Activated CD4-positive, CD25-positive, alpha-beta regulatory T cell (primary cell): ENCODE measurements at regions not wholly inside any gene's neighbourhood (a gene's known extent, or its start where the extent isn't known, plus 50 kb on each side); places are given as distances from the start of the nearest gene placed in this dataset.

Source experiments
- DNase-seq, 4 experiments: peaks; one replicate each; lab custom pipeline; 2025; lab: John Stamatoyannopoulos, UW

DNA sequence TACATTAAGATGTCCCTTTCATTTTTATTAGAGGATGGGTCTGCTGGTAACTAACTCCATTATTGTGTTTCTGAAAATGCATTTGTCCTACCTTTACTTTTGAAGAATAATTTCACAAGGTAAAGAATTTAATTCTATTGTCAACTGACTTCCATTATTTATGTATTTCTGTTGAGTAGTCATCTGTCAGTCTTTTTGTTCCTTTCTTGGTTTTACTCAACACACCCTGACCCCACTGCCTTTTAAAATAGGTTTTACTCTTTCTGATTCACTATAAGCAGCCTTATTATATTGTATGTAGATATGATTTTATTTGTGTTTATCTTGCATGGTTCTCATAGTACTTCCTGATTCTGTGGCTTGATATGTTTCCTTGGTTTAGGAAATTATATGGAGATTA lies 237.5 kb downstream of the TGFB2 start:
- no peak for DNase-seq

DNA sequence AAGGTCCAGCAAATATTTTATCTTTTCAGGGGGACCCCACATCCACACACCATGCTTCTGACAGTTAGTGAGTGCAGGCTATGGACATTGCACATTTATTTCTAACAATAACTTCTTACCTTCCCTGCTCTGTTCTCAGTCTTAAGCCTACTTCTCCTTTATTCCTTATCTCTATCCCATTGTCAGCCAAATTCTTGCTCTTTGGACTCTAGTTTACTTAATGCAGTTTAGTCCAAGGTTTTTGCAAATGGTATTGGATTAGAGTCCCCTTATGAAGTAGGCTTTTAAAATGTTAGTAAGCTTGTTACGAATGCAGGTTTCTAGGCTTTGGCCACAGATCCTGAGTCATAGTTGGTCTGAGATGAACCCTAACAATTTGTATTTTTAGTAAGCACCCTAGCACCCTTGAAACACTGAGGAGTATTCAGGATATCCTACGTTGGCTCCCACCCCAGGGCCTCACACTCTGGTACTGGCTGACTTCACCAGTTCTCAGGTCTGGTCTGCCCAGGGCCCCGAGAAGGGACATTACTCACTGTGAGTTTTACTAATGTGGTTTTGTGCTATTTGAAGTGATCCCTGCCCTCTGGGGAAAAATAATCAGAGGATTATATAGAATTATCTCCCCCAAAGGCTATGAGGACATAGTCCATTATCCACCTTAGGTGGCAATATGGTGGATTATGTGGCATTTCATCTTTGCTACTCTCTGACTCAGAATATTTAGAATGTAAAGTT lies 239.5 kb downstream of the TGFB2 start:
- no peak for DNase-seq

DNA sequence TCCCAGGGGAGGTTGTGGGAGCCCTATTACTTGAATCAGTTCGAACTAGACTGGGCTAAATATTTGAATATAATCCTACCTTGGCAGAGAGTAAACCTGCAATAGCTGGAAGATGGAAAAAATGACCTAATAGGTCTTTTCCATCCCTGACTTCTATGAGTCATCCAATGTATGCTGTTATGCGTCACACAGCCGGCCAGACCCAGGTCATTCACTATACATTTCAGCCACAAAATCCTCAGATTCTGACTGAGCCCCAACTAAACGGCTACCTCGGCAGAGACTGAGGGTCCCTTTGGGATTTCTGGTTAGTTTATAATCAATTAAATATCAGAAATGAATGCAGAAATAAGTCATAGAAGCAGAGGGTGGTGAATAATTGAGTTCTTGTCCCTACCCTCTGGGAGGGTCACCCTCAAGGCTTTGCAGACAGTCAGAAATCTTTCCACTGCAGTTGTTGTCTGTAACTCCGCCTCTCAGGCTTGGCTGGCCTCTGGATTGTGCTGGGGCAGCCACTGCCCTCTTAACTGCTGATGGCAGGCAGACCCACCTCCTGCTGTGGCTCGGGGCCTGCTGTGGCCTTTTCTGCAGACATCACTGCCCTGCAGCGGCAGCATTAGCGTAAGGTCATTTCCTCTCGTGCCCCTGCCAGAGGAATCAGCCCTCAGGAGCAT lies 240.5 kb downstream of the TGFB2 start:
- DNase-seq: no peak

DNA sequence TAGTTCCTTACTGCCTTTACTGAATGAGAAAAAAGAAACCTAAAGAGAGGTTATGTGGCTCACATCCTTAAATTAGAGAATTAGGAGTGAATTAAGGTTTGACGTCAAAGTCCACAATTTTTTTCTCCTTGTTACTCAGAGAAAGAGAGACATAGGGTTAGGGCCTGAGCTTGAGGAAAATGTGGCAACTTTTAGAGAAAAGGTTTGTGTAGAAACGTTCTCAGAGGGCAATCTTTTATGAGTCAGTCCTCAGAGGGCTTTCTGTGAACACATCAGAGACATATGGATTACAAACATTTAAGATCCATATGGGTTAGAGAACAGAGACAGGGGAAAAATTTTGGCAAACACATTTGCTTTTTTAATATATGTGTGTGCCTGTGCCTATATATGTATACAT lies 242.8 kb downstream of the TGFB2 start:
- no peak for DNase-seq

DNA sequence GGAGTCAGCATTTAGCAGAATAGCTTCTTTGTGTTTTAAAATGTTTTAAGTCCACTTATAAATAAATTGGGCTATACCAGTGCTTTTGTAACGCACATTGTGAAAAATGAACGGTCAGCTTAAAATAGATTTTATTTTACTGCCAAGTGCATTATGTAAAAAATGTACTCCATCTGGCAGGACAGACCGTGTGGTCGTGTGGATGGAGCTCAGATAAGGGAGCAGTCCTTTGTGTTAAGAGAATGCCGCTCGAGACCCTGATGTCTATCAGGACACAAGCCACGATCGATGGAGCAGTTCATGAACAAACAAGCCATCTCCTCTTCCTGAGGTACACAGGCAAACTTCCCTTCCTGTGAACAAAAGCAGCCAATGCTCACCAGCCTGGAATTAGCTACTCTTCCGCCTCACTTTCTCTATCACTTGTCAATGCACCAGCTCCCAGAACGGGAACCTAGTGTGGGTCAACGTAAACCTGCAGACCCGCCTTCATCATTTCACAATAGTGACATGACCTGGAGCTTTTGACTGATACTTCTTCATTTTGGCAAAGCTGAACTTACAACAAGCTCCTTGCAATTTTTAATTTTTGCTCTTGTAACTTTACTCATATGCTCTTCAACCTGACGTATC lies 243.5 kb downstream of the TGFB2 start:
- no peak for DNase-seq

DNA sequence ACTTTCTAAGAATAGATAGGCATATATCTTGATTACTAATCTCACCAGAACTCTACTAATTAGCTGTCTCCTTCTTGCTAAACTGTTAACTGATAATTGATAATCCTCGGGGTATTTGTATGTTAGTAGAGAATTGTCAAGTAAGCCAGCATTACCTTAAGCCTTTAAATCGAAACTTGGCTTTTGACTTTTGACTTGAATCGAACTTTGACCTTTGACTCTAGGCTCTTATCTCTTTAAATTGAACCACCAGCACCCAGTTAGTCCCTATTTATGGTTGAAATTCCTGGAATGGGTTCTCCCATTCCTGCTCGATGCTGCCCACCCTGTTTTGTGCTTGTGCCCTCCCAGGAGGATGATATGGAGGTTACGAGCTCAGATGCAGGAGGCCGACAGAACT lies 244.4 kb downstream of the TGFB2 start:
- no peak for DNase-seq

DNA sequence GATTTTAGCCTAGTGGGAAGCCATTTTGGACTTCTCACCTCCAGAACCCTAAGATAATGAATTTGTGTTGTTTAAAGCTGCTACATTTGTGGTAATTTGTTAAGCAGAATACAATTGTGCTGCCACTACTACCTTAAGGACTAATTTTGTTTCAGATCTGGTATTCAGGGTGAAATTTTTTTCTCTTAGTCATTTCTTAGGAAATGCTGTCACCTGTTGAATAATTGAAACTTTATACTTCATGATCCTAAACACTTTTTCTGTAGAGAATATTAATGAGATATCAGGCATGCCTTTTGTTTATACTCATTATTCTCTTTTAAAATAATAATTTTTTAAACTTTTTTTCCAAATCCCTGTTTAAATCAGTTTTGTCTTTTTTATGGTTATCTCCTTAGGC lies 246.8 kb downstream of the TGFB2 start:
- DNase-seq: no peak

DNA sequence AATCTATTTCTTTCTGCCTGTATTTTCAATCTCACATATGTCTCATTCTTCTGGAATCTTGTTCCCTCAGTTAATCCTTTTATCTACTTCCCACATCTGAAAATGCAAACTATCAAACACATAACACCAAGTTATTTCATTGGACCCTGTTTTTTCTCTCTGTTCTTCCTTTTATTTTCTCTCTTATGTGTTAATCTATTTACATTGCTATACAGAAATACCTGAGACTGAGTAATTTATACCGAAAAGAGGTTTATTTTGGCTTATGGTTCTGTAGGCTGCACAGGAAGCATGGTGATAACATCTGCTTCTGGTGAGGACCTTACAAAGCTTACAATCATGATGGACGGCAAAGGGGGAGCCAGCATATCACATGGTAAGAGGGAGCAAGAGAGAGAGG lies 247.6 kb downstream of the TGFB2 start:
- DNase-seq: no peak

DNA sequence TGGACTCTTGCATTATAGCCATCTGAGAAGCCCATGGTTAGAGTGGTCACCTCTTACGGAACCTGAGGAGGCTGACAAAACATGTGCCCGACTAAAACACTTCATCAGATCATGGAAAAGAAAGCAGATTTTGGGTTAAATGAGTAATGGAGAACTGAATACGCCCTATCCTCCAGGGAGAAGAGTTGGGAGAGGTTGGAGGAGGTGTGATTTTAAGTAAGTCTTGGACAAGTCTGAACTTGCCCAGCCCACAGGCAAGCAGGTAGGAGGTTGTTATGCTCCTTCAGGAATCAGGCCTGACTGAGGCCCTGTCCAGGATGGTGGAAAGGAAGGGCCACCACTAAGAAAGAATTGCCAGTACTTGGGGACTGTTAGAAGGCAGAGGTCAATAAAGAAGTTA lies 255.8 kb downstream of the TGFB2 start:
- DNase-seq: no peak

DNA sequence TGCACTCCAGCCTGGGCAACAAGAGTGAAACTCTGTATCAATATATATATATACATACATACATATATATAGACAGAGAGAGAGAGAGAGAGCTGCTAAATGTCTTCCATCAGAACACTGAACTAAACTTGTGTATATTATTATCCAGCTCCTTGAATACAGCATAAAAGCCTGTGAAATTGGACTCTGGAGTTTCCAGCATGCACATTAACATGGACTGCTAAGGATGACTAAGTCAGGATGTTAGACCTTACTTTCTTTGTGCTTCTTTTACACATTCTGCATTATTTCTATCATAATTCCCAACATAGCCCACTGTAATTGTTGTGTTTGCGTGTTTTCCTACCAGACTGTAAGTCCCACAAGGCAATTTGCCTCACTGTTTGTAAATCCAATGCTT lies 259.1 kb downstream of the TGFB2 start:
- no peak for DNase-seq

DNA sequence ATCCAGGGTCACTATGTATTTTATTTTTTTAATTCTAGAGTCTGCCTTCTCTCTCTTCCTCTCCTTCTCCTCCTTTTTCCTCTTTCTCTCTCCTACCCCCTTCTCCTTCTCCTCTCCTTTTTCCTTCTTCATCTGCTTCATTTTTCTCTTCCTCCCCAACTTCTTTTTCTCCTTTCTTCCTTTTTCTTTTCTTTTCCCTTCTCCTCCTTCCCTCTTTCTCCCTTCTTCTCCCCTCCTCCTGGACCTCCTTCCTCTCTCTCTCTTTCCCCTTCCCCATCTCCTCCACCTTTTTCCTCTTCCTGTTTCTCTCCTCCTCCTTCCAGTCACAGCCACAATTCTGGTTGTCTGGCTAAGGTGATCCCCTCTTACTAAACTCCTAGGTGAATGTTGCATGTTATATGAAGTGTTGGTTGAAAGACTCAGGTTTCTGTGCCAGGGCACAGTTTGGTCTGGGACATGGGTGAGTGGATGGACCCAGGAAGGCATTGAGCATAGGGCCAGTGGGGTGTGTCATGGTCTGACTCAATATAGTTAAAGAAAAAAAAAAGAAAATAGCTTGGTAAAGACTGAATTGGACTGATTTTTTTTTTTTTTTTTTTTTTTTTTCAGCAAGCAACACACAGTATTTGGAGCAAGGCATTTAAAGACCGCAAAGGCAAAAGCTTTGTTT lies 266.9 kb downstream of the TGFB2 start:
- DNase-seq: no peak

DNA sequence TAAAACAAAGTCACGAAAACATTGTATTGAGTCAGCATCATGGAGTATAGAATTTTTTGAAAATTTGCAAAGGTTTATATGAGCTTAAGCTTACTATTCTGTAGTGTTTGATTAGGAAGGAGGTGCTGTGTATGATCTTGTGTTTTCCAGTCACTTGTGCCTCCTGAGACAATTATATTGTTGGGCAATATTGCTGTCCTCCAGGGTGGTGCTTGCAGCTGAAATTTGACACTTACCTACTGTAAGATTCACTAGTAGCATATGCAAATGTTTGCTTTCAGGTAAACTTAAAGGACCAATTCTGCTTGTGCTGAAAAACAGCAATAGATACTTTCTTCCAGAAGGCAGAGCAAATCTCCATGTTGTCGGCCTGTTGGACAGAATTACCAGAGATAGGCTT lies 268.0 kb downstream of the TGFB2 start:
- no peak for DNase-seq

DNA sequence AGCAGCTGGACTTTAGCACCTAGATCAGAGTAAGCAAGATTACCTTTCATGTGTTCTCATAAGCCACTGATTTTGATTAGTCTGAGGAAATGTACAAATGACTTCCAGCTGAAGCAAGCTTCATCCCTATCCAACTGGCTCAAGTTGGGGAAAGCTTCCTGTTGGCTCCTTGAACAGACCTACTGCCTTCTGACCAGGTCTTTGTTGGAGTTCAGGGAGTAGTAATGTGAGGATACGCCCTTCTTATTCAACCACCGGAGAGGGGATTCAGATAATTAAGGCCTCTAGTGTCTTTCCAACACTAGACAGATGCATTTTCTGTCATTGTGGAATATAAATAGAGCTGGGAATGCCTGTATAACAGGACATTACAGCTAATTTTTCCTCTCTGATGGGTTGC lies 268.9 kb downstream of the TGFB2 start:
- no peak for DNase-seq

DNA sequence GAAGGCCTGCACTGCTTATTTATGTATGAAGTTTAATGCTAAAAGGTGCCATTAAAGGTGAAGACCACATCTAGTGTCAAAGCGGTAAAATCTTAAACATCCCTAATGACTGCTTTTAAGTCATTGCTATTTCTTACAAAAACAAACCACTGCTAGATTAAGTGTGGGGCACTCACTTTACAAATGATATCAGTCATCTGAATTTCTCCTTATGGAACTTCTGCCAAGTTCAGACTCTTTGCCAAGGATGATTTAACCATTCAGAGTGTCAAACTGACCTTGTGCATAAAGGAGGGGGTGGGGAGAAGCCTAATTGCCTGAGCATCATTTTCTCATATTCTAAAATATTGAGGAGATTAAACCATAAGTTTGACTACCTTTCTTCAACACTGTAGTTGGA lies 271.5 kb downstream of the TGFB2 start:
- no peak for DNase-seq

DNA sequence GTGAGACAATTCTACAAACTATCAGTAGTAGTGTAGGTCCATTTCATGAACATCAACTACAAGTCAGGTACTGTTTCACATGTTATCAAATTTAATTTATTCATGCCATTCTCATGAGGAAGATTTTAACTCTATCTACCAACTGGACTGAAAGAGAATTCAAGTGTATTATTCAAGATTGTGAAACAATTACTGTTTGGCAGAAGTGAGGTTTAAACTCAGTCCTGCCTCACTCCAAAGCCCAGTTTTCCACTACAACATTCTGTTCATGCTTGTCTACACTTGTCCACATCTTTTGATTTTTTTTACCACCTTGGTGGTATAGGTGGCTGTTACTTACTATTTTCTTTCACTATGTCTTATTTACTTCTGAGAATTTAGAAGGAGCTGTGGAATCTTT lies 272.9 kb downstream of the TGFB2 start:
- no peak for DNase-seq

DNA sequence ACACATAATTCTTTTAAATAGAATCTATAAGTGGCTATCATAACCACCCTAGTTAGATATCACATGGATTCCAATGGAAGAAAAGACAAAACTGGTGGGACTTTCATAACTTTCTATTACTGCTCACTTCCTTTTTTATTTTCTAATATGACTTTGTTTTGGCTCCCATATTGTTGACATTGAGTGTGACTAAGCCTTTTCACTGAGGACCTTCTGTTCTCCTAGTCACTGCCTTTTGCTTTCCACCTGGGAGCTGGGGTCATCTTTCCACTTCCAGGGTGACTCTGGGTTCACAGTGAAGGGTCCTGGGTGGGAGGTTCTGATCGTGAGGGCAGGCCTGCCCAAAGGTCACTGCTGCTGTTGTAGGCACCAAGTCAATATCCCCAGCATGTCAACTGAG lies 275.8 kb downstream of the TGFB2 start:
- DNase-seq: no peak

DNA sequence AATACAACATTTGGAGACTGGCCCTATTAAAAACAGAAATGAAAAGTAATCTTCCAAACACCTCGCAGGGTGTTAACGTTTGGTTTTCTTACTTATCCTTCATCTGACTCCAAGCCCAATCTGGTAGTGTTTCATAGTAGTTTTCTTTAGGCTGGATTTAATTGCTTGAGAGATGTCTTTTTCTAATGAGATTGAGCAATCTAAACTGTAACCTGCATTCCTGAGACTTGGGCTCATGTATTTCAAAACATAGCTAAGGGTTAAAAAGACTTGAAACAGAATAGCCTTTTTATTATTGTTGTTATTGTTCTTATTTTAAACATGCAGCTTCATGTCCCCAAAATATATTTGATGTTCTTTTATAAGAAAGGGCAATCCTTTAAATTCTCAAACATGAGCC lies 278.9 kb downstream of the TGFB2 start:
- no peak for DNase-seq

DNA sequence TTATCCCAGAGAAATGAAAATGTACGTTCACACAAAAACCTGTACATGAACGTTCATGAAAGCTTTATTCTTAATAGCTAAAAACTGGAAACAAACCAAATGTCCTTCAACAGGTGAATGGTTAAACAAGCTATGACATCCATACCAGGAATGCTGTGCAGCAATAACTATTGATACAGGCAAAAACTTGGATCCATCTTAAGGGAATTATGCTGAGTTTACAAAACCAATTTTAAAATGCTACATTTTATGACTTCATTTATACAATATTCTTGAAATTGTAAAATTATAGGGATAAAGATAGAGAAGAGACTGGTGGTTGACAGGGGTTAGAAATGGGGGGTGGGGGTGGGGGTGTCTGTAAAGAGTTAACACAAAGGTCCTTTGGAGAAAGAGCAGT lies 280.3 kb downstream of the TGFB2 start:
- no peak for DNase-seq

DNA sequence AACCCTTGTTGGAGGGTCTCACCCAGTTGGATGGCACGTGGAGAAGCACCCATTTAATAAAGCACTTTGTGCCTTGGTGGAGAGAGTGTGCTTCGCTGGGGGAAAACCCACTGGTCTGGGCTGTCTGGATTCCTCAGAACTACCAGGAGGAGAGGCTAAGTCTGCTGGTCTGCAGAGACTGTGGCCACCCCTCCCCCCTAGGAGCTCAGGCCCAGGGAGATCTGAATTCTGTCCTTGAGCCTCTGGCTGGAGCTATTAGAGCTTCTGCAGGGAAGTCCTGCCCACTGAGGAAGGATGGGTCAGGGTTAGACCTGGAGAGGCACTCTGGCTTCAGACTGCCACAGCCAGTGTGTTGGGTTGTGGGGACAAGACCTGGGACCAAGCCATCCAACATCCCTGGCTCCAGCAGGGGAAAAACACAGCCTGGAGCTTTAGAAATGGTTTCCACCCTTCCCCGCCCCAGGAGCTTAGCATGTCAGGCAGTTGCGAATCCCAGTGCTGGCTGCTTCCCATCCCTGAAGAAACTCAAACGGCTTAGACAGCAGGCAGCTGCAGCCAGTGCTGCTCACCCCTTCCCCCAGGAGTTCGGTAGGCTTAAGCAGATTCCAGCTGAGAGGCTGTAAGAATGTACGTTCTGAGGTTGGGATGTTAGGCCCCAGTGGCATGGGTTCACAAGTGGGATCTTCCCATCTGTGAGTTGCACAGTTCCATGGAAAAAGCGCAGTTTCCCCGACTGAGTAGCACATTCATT lies 288.3 kb downstream of the TGFB2 start:
- no peak for DNase-seq

DNA sequence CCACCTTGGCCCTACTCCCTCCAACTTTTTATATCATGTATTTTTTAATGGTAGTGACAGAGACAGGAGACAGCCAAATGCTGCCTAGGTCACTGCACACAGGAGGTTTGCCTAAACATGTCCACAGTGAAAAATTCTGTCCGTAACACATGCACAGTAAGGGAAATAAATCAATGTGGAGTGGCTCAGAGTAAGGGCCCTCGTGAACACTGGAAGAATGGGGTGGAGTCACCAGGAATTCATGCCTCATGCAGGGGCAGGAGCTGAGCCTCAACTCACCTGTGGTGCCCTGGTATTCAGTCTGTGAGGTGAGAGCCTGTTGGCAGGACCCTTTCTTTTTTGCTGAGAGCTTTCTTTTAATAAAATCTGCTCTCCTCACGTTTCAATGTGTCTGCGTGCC lies 289.1 kb downstream of the TGFB2 start:
- no peak for DNase-seq

DNA sequence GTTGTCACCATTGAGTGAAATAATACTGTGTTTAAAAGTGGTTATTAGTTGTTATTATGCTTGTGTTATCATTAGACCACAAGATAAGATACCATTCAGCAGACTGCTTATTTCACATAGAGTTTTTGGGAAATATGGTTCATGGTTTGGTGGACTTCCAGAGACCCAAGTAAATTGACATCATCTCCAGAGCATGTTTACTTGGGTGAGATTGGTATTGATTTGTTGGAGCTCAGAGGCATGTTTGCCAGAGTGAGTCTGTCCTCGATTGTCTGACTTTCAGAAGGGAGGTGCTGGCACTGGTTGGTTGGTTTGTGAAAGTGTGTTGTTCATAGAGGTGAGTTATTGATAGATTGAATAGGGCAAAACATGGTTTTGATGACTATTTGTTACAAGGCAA lies 291.4 kb downstream of the TGFB2 start:
- DNase-seq: no peak

DNA sequence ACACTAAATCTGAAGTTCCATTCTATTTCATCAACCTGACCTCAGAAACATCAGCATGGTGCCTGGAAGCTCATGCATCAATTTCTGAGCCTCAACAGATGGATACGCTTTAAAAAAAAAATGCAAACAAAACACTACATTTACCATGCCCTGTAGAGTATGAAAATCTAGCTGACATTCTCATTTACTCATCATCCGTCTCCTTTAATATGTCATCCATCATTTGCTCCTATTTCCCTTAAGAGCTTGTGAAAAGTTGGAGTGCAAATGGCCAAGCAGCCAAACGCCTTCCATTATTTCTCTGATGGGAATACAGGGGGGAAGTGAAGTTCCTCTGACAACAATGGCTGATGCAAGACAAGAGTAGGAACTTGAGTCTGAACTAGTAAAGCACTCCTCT lies 295.0 kb downstream of the TGFB2 start:
- DNase-seq: no peak
